K562 (cell line): ENCODE measurements at regions not wholly inside any gene's neighbourhood (a gene's known extent, or its start where the extent isn't known, plus 50 kb on each side); places are given as distances from the start of the nearest gene placed in this dataset.

Source experiments
- ATAC-seq: fragments of 200-7000 bp; cut with Tn5 transposase; 3 replicates; pipeline ENCODE4 v1.9.1; 2020; ENCODE audit warnings: moderate library complexity
- BruUV-seq: library from RNA; stranded (reverse); fragments of 400-500 nt; replicated peaks from 2 replicates; lab custom pipeline; 2021; lab: Mats Ljungman, UMichigan
- CTCF ChIA-PET: fragments of 300-600 bp; formaldehyde crosslinking; extraction: SDS; loops from one replicate; lab custom pipeline; 2021; ENCODE audit warnings: low intra/inter-chr PET ratio; lab: Yijun Ruan, JAX
- POLR2A ChIA-PET: fragments of 300-600, 350-650 bp; sonication (Branson Sonifier 250); formaldehyde crosslinking; extraction: SDS; loops from one replicate; lab custom pipeline; 2021; ENCODE audit warnings: antibody characterized with exemption, inconsistent platforms; lab: Yijun Ruan, JAX
- DNase-seq, 4 experiments: peaks; one replicate each; pipeline versions ENCODE4 v3.0.0 to v3.0.0-alpha.2; 2011 to 2018; ENCODE audit warnings: low spot score in 3 of 4, mixed read lengths in 3 of 4; ENCODE audit errors: extremely low read depth in 1 of 4
- FAIRE-seq: peaks from 2 replicates; lab custom pipeline; 2011; peaks lifted over from hg19 to GRCh38; lab: Jason Lieb, UNC
- H2AFZ ChIP-seq: 2 replicates; pipeline ENCODE4 v1.6.0; 2011; ENCODE audit warnings: low read depth, low read length, control low read depth, inconsistent platforms
- H3K27ac ChIP-seq: fragments of 200-600 bp; 3 replicates; pipeline ENCODE4 v1.8.0; 2011; ENCODE audit warnings: low read depth, mild to moderate bottlenecking, control low read depth, inconsistent platforms, low read length, moderate library complexity, mixed read lengths; ENCODE audit errors: extremely low read depth
- H3K27me3 ChIP-seq, 2 experiments: fragments of 300-600 bp in 1 of 2; 2 replicates in 1 of 2; 3 replicates in 1 of 2; pipeline versions ENCODE4 v1.6.0 to v1.8.0; 2011; ENCODE audit warnings: inconsistent platforms in 2 of 2, low read length in 2 of 2, mild to moderate bottlenecking in 1 of 2, mixed read lengths in 1 of 2, moderate library complexity in 1 of 2; ENCODE audit not compliant: control insufficient read depth in 2 of 2, insufficient read depth in 2 of 2
- H3K36me3 ChIP-seq: fragments of 300-600 bp; 3 replicates; pipeline ENCODE4 v1.8.0; 2011; ENCODE audit warnings: mild to moderate bottlenecking, low read length, inconsistent platforms; ENCODE audit not compliant: control insufficient read depth, insufficient read depth
- H3K4me1 ChIP-seq, 2 experiments: fragments of 200-600 bp in 1 of 2; replicated peaks in 1 of 2; 2 replicates in 1 of 2; 3 replicates in 1 of 2; pipeline versions ENCODE4 v1.5.1 to v1.8.0; 2011; ENCODE audit warnings: inconsistent platforms in 2 of 2, low read length in 2 of 2, mild to moderate bottlenecking in 1 of 2, mixed read lengths in 1 of 2, moderate library complexity in 1 of 2; ENCODE audit not compliant: control insufficient read depth in 2 of 2, insufficient read depth in 2 of 2
- H3K4me2 ChIP-seq: 2 replicates; pipeline ENCODE4 v1.6.1; 2011; ENCODE audit warnings: low read length, control low read depth, inconsistent platforms, mixed read lengths; ENCODE audit not compliant: insufficient read depth
- H3K4me3 ChIP-seq: fragments of 200-600 bp; sonication (generic), shearing (Covaris generic); 2 replicates; pipeline ENCODE4 v1.5.1; 2016; ENCODE audit warnings: control low read depth, inconsistent platforms
- H3K79me2 ChIP-seq: fragments of 200-600 bp; 3 replicates; pipeline ENCODE4 v1.8.0; 2011; ENCODE audit warnings: low read length, inconsistent platforms; ENCODE audit not compliant: control insufficient read depth, insufficient read depth
- H3K9ac ChIP-seq, 2 experiments: 2 replicates each; pipeline versions ENCODE4 v1.6.0 to v1.6.1; 2011; ENCODE audit warnings: low read depth in 2 of 2, low read length in 2 of 2, control low read depth in 1 of 2, inconsistent platforms in 1 of 2, mild to moderate bottlenecking in 1 of 2, mixed read lengths in 1 of 2; ENCODE audit not compliant: insufficient read depth in 1 of 2
- H3K9me1 ChIP-seq: one replicate; pipeline ENCODE4 v1.6.0; 2011; ENCODE audit warnings: inconsistent platforms, mild to moderate bottlenecking, low read length, moderate library complexity; ENCODE audit not compliant: control insufficient read depth, insufficient read depth
- H3K9me3 ChIP-seq: replicated peaks from 2 replicates; pipeline ENCODE4 v1.5.1; 2011; ENCODE audit warnings: low read depth, low read length, inconsistent platforms; ENCODE audit not compliant: control insufficient read depth, insufficient read depth
- H4K20me1 ChIP-seq: replicated peaks from 2 replicates; pipeline ENCODE4 v1.6.1; 2011; ENCODE audit warnings: low read length, inconsistent platforms, mixed read lengths; ENCODE audit not compliant: control insufficient read depth, insufficient read depth
- BDP1 ChIP-seq: IDR thresholded peaks from 3 replicates; pipeline ENCODE4 v1.6.1; 2011; ENCODE audit not compliant: insufficient read length, insufficient read depth
- CBFB ChIP-seq: sonication (generic); formaldehyde crosslinking; IDR thresholded peaks from 2 replicates; pipeline ENCODE4 v1.4.0; 2020; ENCODE audit warnings: mild to moderate bottlenecking, missing genetic modification reagents
- CHD4 ChIP-seq: fragments of 200-600 bp; sonication (generic); IDR thresholded peaks from 3 replicates; pipeline ENCODE4 v1.6.1; 2012; ENCODE audit warnings: low read depth, mild to moderate bottlenecking, mixed read lengths, low read length, inconsistent platforms; ENCODE audit not compliant: insufficient read depth, insufficient replicate concordance, poor library complexity, severe bottlenecking
- CREB5 ChIP-seq: fragments of 250-450 bp; sonication (Bioruptor Pico); IDR thresholded peaks from 2 replicates; pipeline ENCODE4 v1.5.0; 2020; ENCODE audit warnings: mild to moderate bottlenecking
- ELF2 ChIP-seq: fragments of 250-450 bp; sonication (Bioruptor Pico); IDR thresholded peaks from 2 replicates; pipeline ENCODE4 v1.5.0; 2021; ENCODE audit warnings: mild to moderate bottlenecking
- EZH2 ChIP-seq: IDR thresholded peaks from 2 replicates; pipeline ENCODE4 v1.6.1; 2012; ENCODE audit warnings: low read depth, mild to moderate bottlenecking, inconsistent platforms, low read length, borderline replicate concordance
- FOXP4 ChIP-seq: sonication (generic); formaldehyde crosslinking; IDR thresholded peaks from 2 replicates; pipeline ENCODE4 v1.8.0; 2022; ENCODE audit warnings: mild to moderate bottlenecking, missing genetic modification reagents, borderline replicate concordance
- RBFOX2 ChIP-seq: fragments of 200-400 bp; formaldehyde crosslinking; IDR thresholded peaks from 2 replicates; pipeline ENCODE4 v1.6.1; 2017; ENCODE audit warnings: low read depth, mild to moderate bottlenecking, low read length, moderate library complexity
- SMARCB1 ChIP-seq: IDR thresholded peaks from 2 replicates; pipeline ENCODE4 v1.6.1; 2011; ENCODE audit warnings: improper control_type of control experiment, low read depth; ENCODE audit not compliant: insufficient read length
- ZFP30 ChIP-seq: fragments of 250-450 bp; sonication (Bioruptor Pico); IDR thresholded peaks from 2 replicates; pipeline ENCODE4 v1.8.0; 2022; ENCODE audit warnings: moderate library complexity, mild to moderate bottlenecking, inconsistent platforms, borderline replicate concordance
- WGBS: fragments of 100-300 bp; shearing (Covaris generic); methylation state at CpG from one replicate; pipeline ENCODE4 v1.1.6; 2016; ENCODE audit warnings: low coverage, mixed read lengths; ENCODE audit not compliant: insufficient coverage; ENCODE audit errors: missing lambda C conversion rate; 5-methylcytosine and 5-hydroxymethylcytosine counted together
- in situ Hi-C: fragments of 300-500 bp; cut with MboI; formaldehyde crosslinking; loops from 4 replicates; pipeline ENCODE4 v1.15.0; 2018; ENCODE audit warnings: inconsistent platforms, mixed read lengths
- intact Hi-C: fragments of 100-400 bp; cut with micrococcal nuclease; formaldehyde crosslinking; loops from 2 replicates; pipeline ENCODE4 v1.14.2; 2022

- Histone ChIP-seq H3K27ac (no peak overlapping the region), H3K9me3 (no peaks in the 10 kb centered on the region), H3K36me3 (no peaks in the 10 kb centered on the region), H3K79me2 (no peaks in the 10 kb centered on the region), H3K9ac (no peak overlapping the region), H3K27me3 (peaks cover 2 to 15% of the 10 kb centered on the region in 2 experiments; a peak in 2 of 5 replicates), H4K20me1 (no peaks in the 10 kb centered on the region), H3K4me1 (peaks cover 0 to 6% of the 10 kb centered on the region in 2 experiments; a peak in 2 of 5 replicates), H2AFZ (no peak overlapping the region), H3K9me1 (no peaks in the 10 kb centered on the region), H3K4me3 (no peak overlapping the region), H3K4me2 (no peak overlapping the region)
- in situ Hi-C loops (no loop called here), intact Hi-C loops (no loop called here)
- DNase-seq (no peak), ATAC-seq (no peak), FAIRE-seq (no peak)
- WGBS, result 0% methylated on average over 5 of the region's 5 CpGs
- POLR2A ChIA-PET, result no interaction called here
- CTCF ChIA-PET, result no interaction called here
- TF ChIP-seq FOXP4 (CRISPR knock-in tag), result no peak
- no peak for TF ChIP-seq CBFB
- TF ChIP-seq EZH2, result no peak
- TF ChIP-seq BDP1, result no peak
- TF ChIP-seq RBFOX2, result no peak
- TF ChIP-seq ELF2, result no peak
- no peak for TF ChIP-seq SMARCB1
- no peak for TF ChIP-seq CHD4
- TF ChIP-seq ZFP30 (CRISPR knock-in tag), result no peak
- TF ChIP-seq CREB5, result no peak
- BruUV-seq, result no TSS peak
These were observed 99.9 kb downstream of the C17orf67 start for GRCh38 chr17:56733833-56734232.
